Activated CD4-positive, alpha-beta T cell treated with anti-CD3 and anti-CD28 coated beads, Interleukin-2, amount 50 U/mL, for 24 hours (primary cell): ENCODE measurements at regions not wholly inside any gene's neighbourhood (a gene's known extent, or its start where the extent isn't known, plus 50 kb on each side); places are given as distances from the start of the nearest gene placed in this dataset.

Experiments
- DNase-seq, 2 donors: peaks; one replicate each; pipeline ENCODE4 v3.0.0-alpha.2; 2020; ENCODE audit warnings: low read depth in 1 of 2, low spot score in 1 of 2

- DNase-seq: no peak
Observed at GRCh38 chr14:42174357-42174756, 567.7 kb downstream of the LRFN5 start.

DNA sequence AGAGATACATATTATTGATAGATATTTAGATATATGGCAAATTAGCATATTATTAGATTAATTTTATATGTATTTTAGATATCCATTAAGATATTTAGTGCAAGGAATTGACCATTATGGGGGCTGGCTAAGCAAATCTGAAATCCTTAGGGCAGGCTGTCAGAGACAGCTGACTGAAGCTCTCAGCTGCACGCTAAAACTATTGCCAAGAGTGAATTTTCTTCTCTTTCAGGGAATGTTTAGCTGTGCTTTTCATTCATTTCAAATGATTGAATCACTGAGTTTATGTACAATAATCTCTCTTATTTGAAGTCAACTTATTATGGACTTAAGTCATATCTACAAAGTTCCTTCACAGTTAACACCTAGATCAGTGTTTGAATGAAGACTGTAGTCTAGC lies 566.5 kb downstream of the LRFN5 start:
- DNase-seq: no peak

GRCh38 chr14:42172304-42172703 lies 565.6 kb downstream of the LRFN5 start:
- DNase-seq: no peak

DNA sequence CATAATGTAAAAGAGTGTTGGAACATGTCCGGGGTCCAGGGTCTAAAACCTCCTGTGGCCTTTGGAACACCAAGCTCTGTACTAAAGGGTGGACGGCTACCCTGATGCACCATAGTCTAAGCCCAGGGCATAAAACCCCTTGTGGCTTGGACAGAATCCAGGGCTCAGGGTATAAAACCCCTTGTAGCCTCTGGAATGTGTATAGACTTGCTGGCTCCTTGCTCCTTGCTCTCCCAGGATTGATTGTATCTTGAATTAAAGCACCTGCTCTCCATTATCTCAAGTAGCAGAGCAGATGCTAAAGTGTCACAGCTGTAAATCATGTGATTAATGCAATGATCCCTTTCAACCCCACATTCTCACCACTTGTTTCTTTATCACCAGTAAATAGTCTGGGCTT lies 556.5 kb downstream of the LRFN5 start:
- DNase-seq: no peak

DNA sequence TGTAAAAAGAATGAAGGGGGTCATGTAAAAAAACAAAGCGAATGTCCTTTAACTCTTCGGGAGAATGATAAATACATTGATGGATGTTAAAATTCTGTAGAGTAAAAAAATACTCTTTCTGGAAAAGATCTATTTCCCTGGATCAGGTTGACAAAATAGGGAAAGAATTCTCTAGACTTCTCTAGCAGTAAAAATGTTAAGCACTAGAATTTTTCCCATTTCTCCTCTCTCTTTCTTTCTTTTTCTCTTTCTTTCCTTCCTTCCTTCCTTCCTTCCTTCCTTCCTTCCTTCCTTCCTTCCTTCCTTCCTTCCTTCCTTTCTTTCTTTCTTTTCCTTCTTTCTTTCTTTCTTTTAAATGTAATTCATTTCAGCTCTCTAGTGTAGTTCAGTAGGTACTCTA lies 552.5 kb downstream of the LRFN5 start:
- DNase-seq: no peak

DNA sequence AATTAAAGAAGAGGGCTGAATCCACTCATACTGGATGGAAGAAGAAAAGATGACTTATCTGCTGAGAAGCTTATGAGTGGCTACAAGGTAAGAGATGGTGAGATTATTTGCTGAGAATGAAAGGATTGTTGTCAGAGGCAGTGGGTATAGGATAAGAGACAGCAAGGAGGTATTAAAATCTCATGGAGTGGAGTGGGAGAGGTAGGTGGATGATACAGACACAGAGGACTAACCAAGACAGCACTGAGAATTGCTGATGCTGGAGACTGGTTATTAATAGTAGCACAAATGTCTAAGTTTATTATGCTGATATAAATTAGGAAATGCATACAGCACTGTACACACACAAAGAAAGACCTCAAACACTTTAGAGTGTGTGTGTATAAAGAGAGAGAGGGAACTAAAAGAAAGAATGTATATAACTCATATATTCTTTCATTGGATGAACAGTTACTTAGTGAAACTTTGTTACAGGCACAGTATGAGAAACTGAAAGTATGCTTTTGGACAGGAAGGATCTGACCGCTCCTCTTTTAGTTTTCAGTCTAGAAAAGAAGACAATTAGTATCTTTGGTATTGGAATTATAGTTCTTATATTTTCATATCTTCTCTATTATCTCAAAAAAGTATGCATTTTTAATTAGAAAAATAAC lies 543.1 kb downstream of the LRFN5 start:
- DNase-seq: no peak

- DNase-seq: no peak
Observed at GRCh38 chr14:42145766-42146165, 539.1 kb downstream of the LRFN5 start.

DNA sequence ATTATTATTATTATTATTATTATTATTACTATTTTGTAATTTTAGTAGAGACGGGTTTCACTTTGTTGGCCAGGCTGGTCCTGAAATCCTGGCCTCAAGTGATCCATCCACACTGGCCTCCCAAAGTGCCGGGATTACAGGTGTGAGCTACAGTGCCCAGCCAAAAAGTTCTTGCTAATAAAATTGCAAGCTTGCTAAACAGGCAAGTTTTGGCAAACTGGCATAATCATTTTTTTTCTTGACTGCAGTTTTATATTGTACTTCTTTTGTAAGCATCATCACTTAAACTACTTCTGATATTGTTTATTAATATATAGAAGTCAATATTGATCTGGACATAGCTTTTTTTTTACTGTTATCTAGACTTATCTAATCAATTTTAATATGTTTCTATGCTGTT lies 536.4 kb downstream of the LRFN5 start:
- DNase-seq: no peak

- DNase-seq: no peak
Observed at GRCh38 chr14:42141328-42141727, 534.7 kb downstream of the LRFN5 start.

DNA sequence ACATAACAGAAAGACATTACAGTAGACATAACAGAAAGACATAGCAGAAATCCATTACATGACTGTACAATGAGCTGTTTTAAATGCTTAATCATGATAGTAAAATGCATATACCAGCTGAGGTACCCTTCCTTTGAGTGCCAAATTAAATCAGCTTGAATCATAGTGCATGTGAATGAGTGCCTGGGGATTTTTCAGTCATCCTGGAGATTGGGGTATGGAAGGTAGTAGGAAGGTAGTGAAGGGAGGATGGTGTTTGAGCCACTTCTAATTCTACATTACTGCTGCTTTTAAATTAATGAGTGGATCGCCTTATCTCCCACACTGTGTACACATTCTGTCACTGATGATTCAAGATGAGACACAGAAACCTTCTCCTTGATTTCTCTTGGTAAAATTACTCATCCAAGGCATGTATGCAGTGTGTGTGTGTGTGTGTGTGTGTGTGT lies 534.2 kb downstream of the LRFN5 start:
- no peak for DNase-seq

DNA sequence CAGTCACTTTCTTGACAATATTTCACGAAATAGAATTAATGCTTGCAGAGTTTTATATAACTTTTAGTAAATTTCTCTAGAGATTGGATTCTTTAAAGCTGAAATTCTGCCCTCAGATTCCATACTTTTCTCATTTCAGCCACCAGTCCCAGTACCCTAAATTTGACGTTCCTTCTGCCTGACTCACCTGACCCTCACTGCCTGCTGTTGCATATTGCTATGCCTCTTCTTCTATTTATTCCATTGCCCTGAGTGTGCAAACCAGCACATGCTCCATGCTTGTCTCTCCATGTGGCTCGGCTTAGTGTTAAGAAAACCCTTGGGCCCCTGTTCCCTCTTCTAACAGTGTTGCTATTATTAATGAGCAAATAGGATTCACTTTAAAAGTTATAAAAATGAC lies 533.3 kb downstream of the LRFN5 start:
- no peak for DNase-seq

DNA sequence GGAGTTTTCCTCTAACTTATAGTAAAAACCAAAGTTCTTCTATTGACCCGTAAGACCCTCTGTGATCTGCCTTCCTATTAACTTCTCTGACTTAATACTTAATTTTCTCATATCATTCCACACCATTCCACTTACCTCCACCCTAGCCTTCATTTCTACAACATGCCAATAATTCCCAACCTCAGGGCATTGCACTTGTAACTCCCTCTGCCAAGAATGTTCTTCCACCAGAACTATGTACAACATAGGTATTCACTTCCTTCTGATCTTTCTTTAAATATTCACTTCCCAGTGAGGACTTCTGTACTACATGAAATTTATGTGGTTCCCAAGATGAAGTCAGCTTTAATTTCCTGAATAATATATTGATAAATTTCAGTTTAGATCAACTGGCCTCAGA lies 531.7 kb downstream of the LRFN5 start:
- DNase-seq: no peak

DNA sequence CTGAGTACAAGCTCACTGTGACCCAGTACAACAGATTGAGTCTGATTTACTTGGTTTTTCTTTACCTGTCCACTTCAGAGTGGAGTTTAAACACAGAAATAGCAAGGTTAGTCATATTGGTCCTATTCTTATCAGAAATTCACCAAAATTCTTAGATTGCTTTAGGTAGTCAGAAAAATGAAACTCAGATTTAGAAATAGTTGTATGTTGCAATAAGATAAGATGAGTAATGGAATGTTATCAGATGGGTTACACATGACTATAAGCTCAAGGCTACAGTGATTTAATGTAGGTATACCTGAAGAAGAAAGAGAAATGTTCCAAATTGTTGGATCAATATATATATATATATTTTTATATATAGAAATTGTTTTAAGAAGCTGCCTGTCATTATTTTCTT lies 524.1 kb downstream of the LRFN5 start:
- DNase-seq: no peak

DNA sequence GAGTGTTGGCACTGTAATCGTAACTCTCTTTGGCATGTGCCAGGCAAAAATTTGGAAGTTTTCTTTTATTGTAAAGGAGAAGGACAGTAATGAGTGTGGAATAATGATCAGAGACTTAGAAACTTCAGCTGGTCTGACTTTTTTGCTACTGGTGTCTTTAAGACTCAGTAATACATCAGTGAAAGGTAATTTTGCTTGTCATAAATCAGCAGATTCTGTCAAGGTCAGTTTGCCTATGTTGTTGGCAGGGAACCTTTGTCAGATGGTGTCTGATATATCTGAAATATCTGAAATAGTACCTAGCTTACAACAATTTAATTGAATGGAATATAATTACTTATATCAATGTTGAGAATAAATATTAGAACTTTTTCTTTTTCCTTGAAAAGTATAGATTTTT lies 516.9 kb downstream of the LRFN5 start:
- no peak for DNase-seq

DNA sequence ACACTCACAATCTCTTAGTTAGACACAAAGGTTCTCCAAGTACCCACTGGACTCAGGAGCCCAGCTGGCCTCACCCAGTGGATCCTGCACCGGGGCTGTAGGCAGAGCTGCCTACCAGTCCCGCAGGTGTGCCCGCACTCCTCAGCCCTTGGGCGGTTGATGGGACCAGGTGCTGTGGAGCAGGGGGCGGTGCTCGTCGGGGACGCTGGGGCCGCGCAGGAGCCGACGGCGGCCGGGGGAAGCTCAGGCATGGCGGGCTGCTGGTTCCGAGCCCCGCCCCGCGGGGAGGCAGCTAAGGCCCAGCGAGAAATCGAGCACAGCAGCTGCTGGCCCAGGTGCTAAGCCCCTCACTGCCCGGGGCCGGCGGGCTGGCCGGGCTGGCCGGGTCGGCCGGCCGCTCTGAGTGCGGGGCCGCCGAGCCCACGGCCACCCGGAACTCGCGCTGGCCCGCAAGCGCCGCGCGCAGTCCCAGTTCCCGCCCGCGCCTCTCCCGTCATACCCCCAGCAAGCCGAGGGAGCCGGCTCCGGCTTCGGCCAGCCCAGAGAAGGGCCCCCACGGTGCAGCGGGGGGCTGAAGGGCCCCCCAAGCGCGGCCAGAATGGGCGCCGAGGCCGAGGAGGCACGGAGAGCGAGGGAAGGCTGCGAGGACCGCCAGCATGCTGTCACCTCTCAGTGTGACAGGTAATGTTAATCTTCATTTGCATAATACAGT lies 506.8 kb downstream of the LRFN5 start:
- DNase-seq: no peak

GRCh38 chr14:42112108-42112507 lies 505.4 kb downstream of the LRFN5 start:
- DNase-seq: no peak

DNA sequence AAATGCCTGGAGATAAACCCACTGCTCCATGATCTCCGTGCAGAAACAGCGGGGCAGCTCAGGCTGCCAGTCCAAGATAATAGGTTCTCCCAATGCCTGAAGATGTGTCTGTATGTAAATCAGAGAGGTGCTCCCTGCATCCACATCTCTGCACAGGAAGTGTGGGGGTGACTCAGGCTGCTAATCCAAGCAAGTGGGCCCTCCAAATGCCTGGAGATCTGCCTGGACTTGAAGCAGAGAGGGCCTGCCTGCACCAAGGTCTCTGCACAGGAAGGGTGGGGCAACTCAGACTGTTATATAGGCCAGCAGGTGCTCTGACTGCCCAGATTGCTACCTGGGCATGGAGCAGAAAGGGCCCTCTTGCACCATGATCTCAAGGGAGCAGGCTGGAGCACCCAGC lies 504.7 kb downstream of the LRFN5 start:
- no peak for DNase-seq

DNA sequence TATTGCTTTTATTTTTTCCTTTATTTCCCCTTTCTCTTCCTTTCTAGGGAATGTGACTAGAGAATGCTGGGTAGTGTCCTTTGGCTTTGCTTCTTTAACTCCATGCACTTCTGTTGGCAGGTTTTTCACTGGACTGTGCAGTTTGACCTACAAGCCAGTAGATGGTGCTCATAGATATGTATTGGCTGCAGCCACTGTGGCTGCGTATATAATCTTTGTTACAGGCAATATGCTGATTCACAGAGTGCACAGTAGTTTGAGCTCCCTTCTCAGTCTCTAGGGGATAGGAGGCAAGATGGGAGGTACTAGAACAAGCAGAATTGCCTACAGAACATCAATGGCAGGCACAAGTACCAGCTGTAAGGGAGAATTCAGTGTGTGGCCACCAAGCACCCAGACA lies 503.5 kb downstream of the LRFN5 start:
- no peak for DNase-seq

DNA sequence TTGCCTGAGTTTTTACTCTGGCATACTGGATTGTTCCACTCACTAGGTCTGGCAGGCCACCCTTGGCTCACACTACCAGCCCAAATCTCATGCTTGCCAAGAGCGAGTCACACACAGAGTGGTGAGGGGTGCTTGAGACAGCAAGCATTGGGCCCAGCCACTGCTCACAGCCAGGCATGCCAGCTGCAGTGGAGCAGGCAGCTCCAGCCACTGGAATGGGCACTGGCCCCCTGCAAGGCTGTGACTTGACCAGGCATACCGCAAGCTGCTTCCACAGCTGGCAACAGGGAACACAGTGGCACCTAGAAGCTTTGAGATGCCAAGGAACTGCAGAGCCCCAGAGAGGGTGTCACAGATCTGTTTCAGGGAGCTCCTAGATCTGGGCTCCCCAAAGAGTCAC lies 488.5 kb downstream of the LRFN5 start:
- DNase-seq: no peak

DNA sequence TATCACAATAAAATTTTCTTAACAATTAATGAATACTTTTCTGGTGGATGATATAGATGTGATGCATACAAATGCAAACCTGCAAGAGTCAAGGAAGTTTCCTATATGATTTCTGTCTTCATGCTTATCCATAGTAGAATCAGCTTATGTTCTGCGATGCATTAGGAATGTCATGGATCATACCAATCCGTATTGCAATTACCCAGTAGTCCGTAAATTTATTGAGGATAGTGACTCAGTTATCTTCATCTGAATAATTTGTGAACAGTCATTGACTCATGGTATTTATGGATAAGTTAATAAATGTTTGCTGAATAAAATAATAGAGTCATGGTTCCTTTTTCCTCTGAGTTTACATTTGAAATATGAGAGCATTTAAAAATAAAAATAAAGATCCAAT lies 483.4 kb downstream of the LRFN5 start:
- no peak for DNase-seq

DNA sequence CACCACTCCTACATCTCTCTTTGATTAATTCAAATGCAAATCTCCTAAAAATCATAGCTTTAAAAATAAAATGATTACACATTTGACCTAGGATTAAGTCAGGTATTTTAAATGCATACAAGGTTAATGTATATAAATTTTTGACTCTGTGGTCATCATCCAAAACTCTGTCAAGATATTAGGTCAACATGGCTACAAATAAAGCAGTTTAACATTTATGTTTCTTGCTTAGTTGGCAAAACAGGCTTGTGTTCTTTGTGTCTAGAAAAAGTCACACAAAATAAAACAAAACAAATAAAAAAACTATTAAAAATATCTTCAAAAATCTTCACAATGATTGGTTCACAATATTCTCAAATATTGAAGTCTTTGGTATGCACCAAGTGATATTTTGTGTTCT lies 473.2 kb downstream of the LRFN5 start:
- no peak for DNase-seq

- no peak for DNase-seq
Observed at GRCh38 chr14:42078345-42078744, 471.7 kb downstream of the LRFN5 start.

DNA sequence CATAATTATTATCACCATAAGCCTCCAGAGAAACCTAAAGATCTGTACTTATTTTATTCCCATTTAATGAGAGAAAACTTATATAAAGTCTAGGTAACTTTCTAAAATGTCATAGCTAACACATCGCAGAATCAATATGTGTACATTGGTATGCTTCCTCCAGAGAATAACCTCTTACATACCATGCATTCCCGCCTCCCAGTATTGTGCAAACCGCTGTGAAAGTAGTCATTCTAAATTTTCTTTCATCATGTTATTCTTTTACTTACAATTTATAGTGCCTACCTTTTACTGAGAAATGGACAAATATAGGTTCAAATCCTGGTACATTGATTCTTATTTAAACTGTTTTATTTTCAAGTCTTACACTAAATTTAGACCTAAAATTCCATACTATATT lies 463.4 kb downstream of the LRFN5 start:
- DNase-seq: no peak
